ENCODE measurements at regions not wholly inside any gene's neighbourhood (a gene's known extent, or its start where the extent isn't known, plus 50 kb on each side); places are given as distances from the start of the nearest gene placed in this dataset.

GRCh38 chr12:115636546-115636945 lies 640.9 kb downstream of the MED13L start:
- TF ChIP-seq POLR2A (IDR thresholded peaks at IDR 0.05; ENCODE audit: low read length) (no peak), GATA1 (IDR thresholded peaks at IDR 0.05; ENCODE audit: low read depth, low read length) (no peak)

Data from erythroblast (primary cell).